NT2/D1 (cell line): ENCODE measurements at regions not wholly inside any gene's neighbourhood (a gene's known extent, or its start where the extent isn't known, plus 50 kb on each side); places are given as distances from the start of the nearest gene placed in this dataset.

ENCODE experiments used
- SUZ12 ChIP-seq: IDR thresholded peaks from 2 replicates; pipeline ENCODE4 v1.6.1; 2011; ENCODE audit not compliant: insufficient read length, insufficient read depth; ENCODE audit errors: extremely low read depth
- YY1 ChIP-seq: IDR thresholded peaks from 2 replicates; pipeline ENCODE4 v1.6.1; 2011; ENCODE audit not compliant: insufficient read length, insufficient read depth
- ZNF274 ChIP-seq: IDR thresholded peaks from 2 replicates; pipeline ENCODE4 v1.6.1; 2011; ENCODE audit warnings: mild to moderate bottlenecking, low read depth, low read length

GRCh38 chr2:49686897-49687442 lies 532.7 kb upstream of the FSHR start:
- no peak for TF ChIP-seq ZNF274
- no peak for TF ChIP-seq YY1
- no peak for TF ChIP-seq SUZ12
